ENCODE measurements at regions not wholly inside any gene's neighbourhood (a gene's known extent, or its start where the extent isn't known, plus 50 kb on each side); places are given as distances from the start of the nearest gene placed in this dataset.

- TF ChIP-seq CTCF (conservative IDR thresholded peaks at IDR 0.05; ENCODE audit: low read depth, low read length): peak; percentile 89
- TF ChIP-seq EZH2phosphoT487 (IDR thresholded peaks at IDR 0.05; ENCODE audit: borderline replicate concordance, low read length): no peak
- no peaks in the 10 kb centered on the region for H3K9me3 ChIP-seq (ENCODE audit: low read length)
- H3K36me3 ChIP-seq (ENCODE audit: low read depth, low read length): no peaks in the 10 kb centered on the region
- no peak; the same call in 1 of the 2 replicates for ATAC-seq
- no peak overlapping the region for H3K27ac ChIP-seq (ENCODE audit: low read length)
- H4K20me1 ChIP-seq (ENCODE audit: low read length): no peaks in the 10 kb centered on the region
- H3K9me2 ChIP-seq (replicated peaks; ENCODE audit: low read length): no peaks in the 10 kb centered on the region
- H3F3A ChIP-seq (ENCODE audit: low read length, unreplicated experiment): no peaks in the 10 kb centered on the region
- H2AFZ ChIP-seq (ENCODE audit: low read length): no peak overlapping the region
- ChIA-PET CTCF (interaction anchor here (0.6 kb wide), 1 partner anchor 226 kb away, joined by 14 read pairs; no protein-coding TSS in a partner anchor), POLR2A (ENCODE audit: unreplicated experiment) (interaction anchor here (0.5 kb wide), 1 partner anchor 259 kb away, joined by 7 read pairs; no protein-coding TSS in a partner anchor)
- no peak overlapping the region for H3K4me3 ChIP-seq (ENCODE audit: low read length)
- no peaks in the 10 kb centered on the region for H3K27me3 ChIP-seq (ENCODE audit: low read length)
- H3K9ac ChIP-seq (ENCODE audit: low read length): no peak overlapping the region
- DNase-seq: peak; percentile 74
- BruUV-seq (replicated peaks): no TSS peak
- H3K79me2 ChIP-seq (ENCODE audit: low read length): no peaks in the 10 kb centered on the region
- no peak overlapping the region for H3K4me2 ChIP-seq (ENCODE audit: low read length)
- peaks cover 14% of the 10 kb centered on the region for H3K4me1 ChIP-seq (ENCODE audit: insufficient read depth, low read length)
- intact Hi-C loops (cut with micrococcal nuclease): loop anchor here (10.0 kb wide), 1 partner anchor 889 kb away; no protein-coding TSS in a partner anchor
These were observed 234.3 kb upstream of the ANKH start for GRCh38 chr5:15105799-15106393.

GRCh38 chr5:15103864-15104263 is 232.3 kb upstream of the ANKH start:
- TF ChIP-seq CTCF (conservative IDR thresholded peaks at IDR 0.05; ENCODE audit: low read depth, low read length): no peak
- TF ChIP-seq EZH2phosphoT487 (IDR thresholded peaks at IDR 0.05; ENCODE audit: borderline replicate concordance, low read length): no peak
- TF ChIP-seq EZH2 (IDR thresholded peaks at IDR 0.05; ENCODE audit: low read length, unreplicated experiment): no peak
- BruUV-seq (replicated peaks): no TSS peak
- CTCF ChIA-PET: no interaction called here
- Histone ChIP-seq H3K4me3 (ENCODE audit: low read length) (no peak overlapping the region), H3K79me2 (ENCODE audit: low read length) (no peaks in the 10 kb centered on the region), H3K27me3 (ENCODE audit: low read length) (no peaks in the 10 kb centered on the region), H2AFZ (ENCODE audit: low read length) (no peak overlapping the region), H3K4me2 (ENCODE audit: low read length) (no peak overlapping the region), H3K9me3 (ENCODE audit: low read length) (no peaks in the 10 kb centered on the region), H3F3A (ENCODE audit: low read length, unreplicated experiment) (no peaks in the 10 kb centered on the region), H4K20me1 (ENCODE audit: low read length) (no peaks in the 10 kb centered on the region), H3K9me2 (replicated peaks; ENCODE audit: low read length) (no peaks in the 10 kb centered on the region), H3K36me3 (ENCODE audit: low read depth, low read length) (no peaks in the 10 kb centered on the region), H3K27ac (ENCODE audit: low read length) (no peak overlapping the region), H3K9ac (ENCODE audit: low read length) (no peak overlapping the region), H3K4me1 (ENCODE audit: insufficient read depth, low read length) (peaks cover 14% of the 10 kb centered on the region)
- no peak for ATAC-seq
- intact Hi-C loops (cut with micrococcal nuclease): loop anchor here (10.0 kb wide), 1 partner anchor 891 kb away; no protein-coding TSS in a partner anchor
- POLR2A ChIA-PET (ENCODE audit: unreplicated experiment): no interaction called here
- peak; percentile 82 for DNase-seq

GRCh38 chr5:15103130-15103529 is 231.6 kb upstream of the ANKH start:
- intact Hi-C loops (cut with micrococcal nuclease): loop anchor here (10.0 kb wide), 1 partner anchor 892 kb away; no protein-coding TSS in a partner anchor
- no peak overlapping the region for H3K4me3 ChIP-seq (ENCODE audit: low read length)
- no peaks in the 10 kb centered on the region for H4K20me1 ChIP-seq (ENCODE audit: low read length)
- no peak overlapping the region for H3K27ac ChIP-seq (ENCODE audit: low read length)
- DNase-seq (no peak), ATAC-seq (no peak)
- H3K9me2 ChIP-seq (replicated peaks; ENCODE audit: low read length): no peaks in the 10 kb centered on the region
- ChIA-PET CTCF (no interaction called here), POLR2A (ENCODE audit: unreplicated experiment) (no interaction called here)
- no peak overlapping the region for H3K9ac ChIP-seq (ENCODE audit: low read length)
- H3F3A ChIP-seq (ENCODE audit: low read length, unreplicated experiment): no peaks in the 10 kb centered on the region
- no peaks in the 10 kb centered on the region for H3K9me3 ChIP-seq (ENCODE audit: low read length)
- no peaks in the 10 kb centered on the region for H3K79me2 ChIP-seq (ENCODE audit: low read length)
- no TSS peak for BruUV-seq (replicated peaks)
- H3K36me3 ChIP-seq (ENCODE audit: low read depth, low read length): no peaks in the 10 kb centered on the region
- H3K27me3 ChIP-seq (ENCODE audit: low read length): no peaks in the 10 kb centered on the region
- H3K4me2 ChIP-seq (ENCODE audit: low read length): no peak overlapping the region
- H2AFZ ChIP-seq (ENCODE audit: low read length): no peak overlapping the region
- no peak for TF ChIP-seq EZH2phosphoT487 (IDR thresholded peaks at IDR 0.05; ENCODE audit: borderline replicate concordance, low read length)
- TF ChIP-seq CTCF (conservative IDR thresholded peaks at IDR 0.05; ENCODE audit: low read depth, low read length): no peak
- no peak for TF ChIP-seq EZH2 (IDR thresholded peaks at IDR 0.05; ENCODE audit: low read length, unreplicated experiment)
- peaks cover 14% of the 10 kb centered on the region for H3K4me1 ChIP-seq (ENCODE audit: insufficient read depth, low read length)

Measured in PC-3 (cell line).